ENCODE measurements at regions not wholly inside any gene's neighbourhood (a gene's known extent, or its start where the extent isn't known, plus 50 kb on each side); places are given as distances from the start of the nearest gene placed in this dataset.

DNA sequence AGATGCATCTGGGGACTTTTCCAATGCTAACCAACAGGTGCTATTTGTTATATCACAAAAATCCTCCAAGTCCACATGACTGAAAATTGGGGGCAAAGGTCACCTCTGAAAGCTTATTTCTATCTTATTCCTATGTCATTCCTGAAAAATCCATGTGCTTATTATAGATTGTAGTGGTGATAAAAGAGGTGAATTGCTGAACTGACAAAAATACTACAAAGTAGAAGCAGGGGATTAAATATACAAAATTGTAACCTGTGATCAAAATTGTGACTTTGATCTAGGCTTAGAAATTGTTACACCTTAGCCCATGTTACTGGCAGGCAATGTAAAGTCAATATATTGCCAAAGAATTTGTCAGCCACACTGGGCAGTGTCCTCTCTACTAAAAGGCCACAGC, 62.3 kb downstream of the IER5 start:
- TF ChIP-seq, protein P1, sequence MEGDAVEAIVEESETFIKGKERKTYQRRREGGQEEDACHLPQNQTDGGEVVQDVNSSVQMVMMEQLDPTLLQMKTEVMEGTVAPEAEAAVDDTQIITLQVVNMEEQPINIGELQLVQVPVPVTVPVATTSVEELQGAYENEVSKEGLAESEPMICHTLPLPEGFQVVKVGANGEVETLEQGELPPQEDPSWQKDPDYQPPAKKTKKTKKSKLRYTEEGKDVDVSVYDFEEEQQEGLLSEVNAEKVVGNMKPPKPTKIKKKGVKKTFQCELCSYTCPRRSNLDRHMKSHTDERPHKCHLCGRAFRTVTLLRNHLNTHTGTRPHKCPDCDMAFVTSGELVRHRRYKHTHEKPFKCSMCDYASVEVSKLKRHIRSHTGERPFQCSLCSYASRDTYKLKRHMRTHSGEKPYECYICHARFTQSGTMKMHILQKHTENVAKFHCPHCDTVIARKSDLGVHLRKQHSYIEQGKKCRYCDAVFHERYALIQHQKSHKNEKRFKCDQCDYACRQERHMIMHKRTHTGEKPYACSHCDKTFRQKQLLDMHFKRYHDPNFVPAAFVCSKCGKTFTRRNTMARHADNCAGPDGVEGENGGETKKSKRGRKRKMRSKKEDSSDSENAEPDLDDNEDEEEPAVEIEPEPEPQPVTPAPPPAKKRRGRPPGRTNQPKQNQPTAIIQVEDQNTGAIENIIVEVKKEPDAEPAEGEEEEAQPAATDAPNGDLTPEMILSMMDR (IDR thresholded peaks at IDR 0.05): no peak
- TF ChIP-seq POLR2AphosphoS5 (IDR thresholded peaks at IDR 0.05): no peak
